Suprapubic skin (tissue), 4 donors: ENCODE measurements at regions not wholly inside any gene's neighbourhood (a gene's known extent, or its start where the extent isn't known, plus 50 kb on each side); places are given as distances from the start of the nearest gene placed in this dataset.

Experiments
- EP300 ChIP-seq: sonication (generic); formaldehyde crosslinking; IDR thresholded peaks from one replicate; pipeline ENCODE4 v1.6.1; 2017; ENCODE audit warnings: antibody characterized with exemption
- POLR2A ChIP-seq, 2 donors: fragments of 450-650 bp; IDR thresholded peaks; one replicate each; pipeline ENCODE4 v1.6.1; 2017; ENCODE audit warnings: antibody characterized with exemption in 2 of 2, mild to moderate bottlenecking in 2 of 2, moderate library complexity in 2 of 2
- POLR2AphosphoS5 ChIP-seq, 3 donors: sonication (generic); formaldehyde crosslinking; IDR thresholded peaks; one replicate each; pipeline ENCODE4 v1.6.1; 2017; ENCODE audit warnings: antibody characterized with exemption in 3 of 3
- TF ChIP-seq, protein P1 (sequence below), 2 donors: fragments of 200-600 bp in 1 of 2; fragments of 450-650 bp in 1 of 2; sonication (generic) in 1 of 2; IDR thresholded peaks; one replicate each; pipeline ENCODE4 v1.5.1; 2016 to 2019; ENCODE audit warnings: antibody characterized with exemption in 2 of 2, mild to moderate bottlenecking in 1 of 2, moderate library complexity in 1 of 2

DNA sequence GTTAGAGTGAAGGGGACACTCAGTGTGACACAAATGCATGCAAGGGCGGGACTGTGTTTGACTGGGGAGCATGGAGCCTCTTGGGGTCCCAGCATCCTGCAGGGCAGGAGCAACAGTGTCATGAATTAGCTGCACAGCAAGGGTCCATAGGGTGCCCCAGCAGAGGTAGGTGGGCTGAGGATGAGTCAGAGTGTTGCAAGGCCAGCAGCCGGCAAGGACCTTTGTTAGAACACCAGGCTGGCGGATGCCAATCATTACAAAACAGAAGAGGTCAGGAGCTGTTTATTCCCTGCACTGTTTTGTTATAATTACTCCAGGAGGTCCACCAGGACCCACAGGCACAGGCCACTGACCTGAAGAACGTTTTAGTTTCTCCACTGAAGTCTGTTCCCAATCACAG lies 362.2 kb upstream of the DUSP10 start:
- TF ChIP-seq, protein P1, sequence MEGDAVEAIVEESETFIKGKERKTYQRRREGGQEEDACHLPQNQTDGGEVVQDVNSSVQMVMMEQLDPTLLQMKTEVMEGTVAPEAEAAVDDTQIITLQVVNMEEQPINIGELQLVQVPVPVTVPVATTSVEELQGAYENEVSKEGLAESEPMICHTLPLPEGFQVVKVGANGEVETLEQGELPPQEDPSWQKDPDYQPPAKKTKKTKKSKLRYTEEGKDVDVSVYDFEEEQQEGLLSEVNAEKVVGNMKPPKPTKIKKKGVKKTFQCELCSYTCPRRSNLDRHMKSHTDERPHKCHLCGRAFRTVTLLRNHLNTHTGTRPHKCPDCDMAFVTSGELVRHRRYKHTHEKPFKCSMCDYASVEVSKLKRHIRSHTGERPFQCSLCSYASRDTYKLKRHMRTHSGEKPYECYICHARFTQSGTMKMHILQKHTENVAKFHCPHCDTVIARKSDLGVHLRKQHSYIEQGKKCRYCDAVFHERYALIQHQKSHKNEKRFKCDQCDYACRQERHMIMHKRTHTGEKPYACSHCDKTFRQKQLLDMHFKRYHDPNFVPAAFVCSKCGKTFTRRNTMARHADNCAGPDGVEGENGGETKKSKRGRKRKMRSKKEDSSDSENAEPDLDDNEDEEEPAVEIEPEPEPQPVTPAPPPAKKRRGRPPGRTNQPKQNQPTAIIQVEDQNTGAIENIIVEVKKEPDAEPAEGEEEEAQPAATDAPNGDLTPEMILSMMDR (IDR thresholded peaks at IDR 0.05): no peak
- no peak for TF ChIP-seq POLR2A (IDR thresholded peaks at IDR 0.05)
- no peak for TF ChIP-seq EP300
- no peak for TF ChIP-seq POLR2AphosphoS5 (IDR thresholded peaks at IDR 0.05)
